ENCODE measurements at regions not wholly inside any gene's neighbourhood (a gene's known extent, or its start where the extent isn't known, plus 50 kb on each side); places are given as distances from the start of the nearest gene placed in this dataset.
A peak's percentile ranks its signal among the peaks of the same experiment; 100 is the strongest.

DNA sequence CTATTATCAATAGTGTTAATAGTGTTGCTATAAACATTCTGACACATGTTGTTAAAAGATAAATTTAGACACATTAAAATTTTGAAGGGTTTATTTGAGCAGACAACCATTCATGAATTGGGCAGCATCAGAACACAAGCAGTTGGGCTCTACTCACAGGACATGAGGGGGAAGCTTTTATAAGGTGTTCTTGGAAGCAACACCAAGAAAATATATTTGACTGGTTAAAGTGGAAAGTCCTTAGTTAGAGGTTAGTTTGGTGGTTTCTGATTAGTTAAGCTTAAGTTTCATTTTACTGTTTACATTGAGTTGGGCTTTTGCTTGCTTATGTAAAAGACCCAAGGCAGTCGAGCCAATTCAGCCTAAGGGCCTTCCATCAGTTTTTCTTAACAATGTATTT is 220.7 kb downstream of the CD47 start:
- no peaks in the 10 kb centered on the region for H3K27me3 ChIP-seq (replicated peaks in 2 of 5; ENCODE audit: control insufficient read depth in 4 of 5, insufficient read depth in 5 of 5, low read length in 4 of 5)
- no peak overlapping the region for H3K27ac ChIP-seq (ENCODE audit: insufficient read depth in 1 of 2, low read depth in 1 of 2, low read length in 2 of 2, poor library complexity in 1 of 2, severe bottlenecking in 2 of 2)
- H3K9me3 ChIP-seq (ENCODE audit: control extremely low read depth in 1 of 5, control insufficient read depth in 4 of 5, insufficient read depth in 2 of 5, low read depth in 1 of 5, low read length in 4 of 5), result no peaks in the 10 kb centered on the region
- H3K36me3 ChIP-seq (ENCODE audit: control insufficient read depth in 4 of 4, insufficient read depth in 4 of 4, low read length in 3 of 4), result no peaks in the 10 kb centered on the region
- no peaks in the 10 kb centered on the region for H3K4me1 ChIP-seq (ENCODE audit: control extremely low read depth in 1 of 4, control insufficient read depth in 4 of 4, insufficient read depth in 4 of 4, low read length in 3 of 4)
- WGBS (ENCODE audit: insufficient coverage), result no CpG with 5 or more reads among the region's 1 CpG
- no peak for DNase-seq
- ChIA-PET POLR2A (no interaction called here), CTCF (interaction anchor here (1.6 kb wide), 1 partner anchor 11 kb away, joined by 6 read pairs; no protein-coding TSS in a partner anchor)
- H3K4me3 ChIP-seq (ENCODE audit: control insufficient read depth in 1 of 7, extremely low read depth in 1 of 7, insufficient read depth in 4 of 7, low read depth in 2 of 7, low read length in 6 of 7), result no peak overlapping the region

DNA sequence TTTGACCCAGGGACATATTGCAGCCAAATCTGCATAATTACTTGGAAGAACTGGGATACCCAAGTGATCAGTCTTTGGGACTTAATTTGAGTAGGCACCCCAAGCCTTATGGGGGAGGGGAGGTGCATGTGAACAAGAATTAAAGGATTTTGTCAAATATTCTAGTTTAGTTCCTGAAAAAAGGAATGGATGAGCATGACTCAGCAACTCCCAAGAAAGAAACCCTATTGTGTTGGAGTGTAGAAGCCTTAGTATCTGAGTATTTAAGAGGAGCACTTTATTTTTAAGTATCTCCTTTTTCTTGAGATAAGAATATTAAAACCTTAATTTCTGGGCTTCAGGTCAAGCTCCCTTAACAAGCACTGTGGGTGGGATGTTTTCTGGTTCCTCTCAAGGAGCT is 222.4 kb downstream of the CD47 start:
- H3K36me3 ChIP-seq (ENCODE audit: control insufficient read depth in 4 of 4, insufficient read depth in 4 of 4, low read length in 3 of 4), result no peaks in the 10 kb centered on the region
- DNase-seq, result no peak
- no peaks in the 10 kb centered on the region for H3K4me1 ChIP-seq (ENCODE audit: control extremely low read depth in 1 of 4, control insufficient read depth in 4 of 4, insufficient read depth in 4 of 4, low read length in 3 of 4)
- no peak overlapping the region for H3K27ac ChIP-seq (ENCODE audit: insufficient read depth in 1 of 2, low read depth in 1 of 2, low read length in 2 of 2, poor library complexity in 1 of 2, severe bottlenecking in 2 of 2)
- ChIA-PET POLR2A (interaction anchor here (0.6 kb wide), 1 partner anchor 24 kb away, joined by 3 read pairs; no protein-coding TSS in a partner anchor), CTCF (interaction anchor here (0.8 to 1.0 kb wide), 2 partner anchors 12 to 14 kb away, joined by 4 read pairs; no protein-coding TSS in a partner anchor)
- H3K4me3 ChIP-seq (ENCODE audit: control insufficient read depth in 1 of 7, extremely low read depth in 1 of 7, insufficient read depth in 4 of 7, low read depth in 2 of 7, low read length in 6 of 7), result no peak overlapping the region
- no peaks in the 10 kb centered on the region for H3K27me3 ChIP-seq (replicated peaks in 2 of 5; ENCODE audit: control insufficient read depth in 4 of 5, insufficient read depth in 5 of 5, low read length in 4 of 5)
- no peaks in the 10 kb centered on the region for H3K9me3 ChIP-seq (ENCODE audit: control extremely low read depth in 1 of 5, control insufficient read depth in 4 of 5, insufficient read depth in 2 of 5, low read depth in 1 of 5, low read length in 4 of 5)

DNA sequence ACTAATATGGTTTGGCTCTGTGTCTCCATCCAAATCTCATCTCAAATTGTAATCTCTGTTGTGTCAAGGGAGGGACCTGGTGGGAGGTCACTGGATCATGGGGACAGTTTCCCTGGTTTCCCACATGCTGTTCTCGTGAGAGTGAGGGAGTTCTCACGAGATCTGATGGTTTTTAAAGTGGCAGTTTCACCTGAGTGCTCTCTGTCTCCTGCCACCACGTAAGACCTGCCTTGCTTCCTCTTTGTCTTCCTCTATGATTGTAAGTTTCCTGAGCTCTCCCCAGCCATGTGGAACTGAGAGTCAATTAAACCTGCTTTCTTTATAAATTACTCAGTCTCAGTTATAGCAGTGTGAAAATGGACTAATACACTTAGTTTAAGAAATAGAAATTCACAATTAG is 228.9 kb downstream of the CD47 start:
- CTCF ChIA-PET, result interaction anchor here (1.4 to 1.6 kb wide), 2 partner anchors 11 to 14 kb away, joined by 3 to 4 read pairs; no protein-coding TSS in a partner anchor
- no peak overlapping the region for H3K27ac ChIP-seq (ENCODE audit: insufficient read depth in 1 of 2, low read depth in 1 of 2, low read length in 2 of 2, poor library complexity in 1 of 2, severe bottlenecking in 2 of 2)
- no peaks in the 10 kb centered on the region for H3K4me1 ChIP-seq (ENCODE audit: control extremely low read depth in 1 of 4, control insufficient read depth in 4 of 4, insufficient read depth in 4 of 4, low read length in 3 of 4)
- DNase-seq, result peak in 2 of 3 donors; percentile 15 to 17
- 7% methylated on average over 3 of the region's 3 CpGs for WGBS (ENCODE audit: insufficient coverage)
- POLR2A ChIA-PET, result interaction anchor here (0.5 kb wide), 1 partner anchor 85 kb away, joined by 5 read pairs; no protein-coding TSS in a partner anchor
- H3K4me3 ChIP-seq (ENCODE audit: control insufficient read depth in 1 of 7, extremely low read depth in 1 of 7, insufficient read depth in 4 of 7, low read depth in 2 of 7, low read length in 6 of 7), result no peak overlapping the region
- no peaks in the 10 kb centered on the region for H3K9me3 ChIP-seq (ENCODE audit: control extremely low read depth in 1 of 5, control insufficient read depth in 4 of 5, insufficient read depth in 2 of 5, low read depth in 1 of 5, low read length in 4 of 5)
- H3K36me3 ChIP-seq (ENCODE audit: control insufficient read depth in 4 of 4, insufficient read depth in 4 of 4, low read length in 3 of 4), result no peaks in the 10 kb centered on the region
- H3K27me3 ChIP-seq (replicated peaks in 2 of 5; ENCODE audit: control insufficient read depth in 4 of 5, insufficient read depth in 5 of 5, low read length in 4 of 5), result no peaks in the 10 kb centered on the region

DNA sequence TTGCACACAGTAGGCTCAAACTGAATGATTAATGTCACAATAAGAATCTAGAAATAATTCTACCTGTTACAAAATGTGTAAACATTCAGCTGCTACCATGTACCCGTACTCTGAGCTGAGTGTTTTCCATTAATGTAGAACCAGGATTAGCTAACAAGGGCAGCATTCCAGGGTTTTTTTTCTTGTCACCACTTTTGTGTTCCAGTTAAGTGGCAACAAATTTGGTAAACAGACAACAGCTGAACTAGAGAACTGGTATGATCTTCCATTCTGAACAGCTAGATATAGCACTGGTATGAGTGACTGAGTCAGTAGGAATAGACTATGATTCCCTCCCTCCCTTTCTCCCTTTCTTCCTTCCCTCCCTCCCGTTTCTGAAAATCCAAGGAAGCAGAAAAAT is 229.4 kb downstream of the CD47 start:
- WGBS (ENCODE audit: insufficient coverage), result no CpG with 5 or more reads among the region's 2 CpGs
- no peaks in the 10 kb centered on the region for H3K9me3 ChIP-seq (ENCODE audit: control extremely low read depth in 1 of 5, control insufficient read depth in 4 of 5, insufficient read depth in 2 of 5, low read depth in 1 of 5, low read length in 4 of 5)
- ChIA-PET POLR2A (interaction anchor here (0.5 to 0.6 kb wide), 2 partner anchors 45 to 85 kb away, joined by 3 to 5 read pairs; no protein-coding TSS in a partner anchor), CTCF (interaction anchor here (0.7 to 1.6 kb wide), 3 partner anchors 11 to 13 kb away, joined by 3 to 4 read pairs (median 3); no protein-coding TSS in a partner anchor)
- H3K27me3 ChIP-seq (replicated peaks in 2 of 5; ENCODE audit: control insufficient read depth in 4 of 5, insufficient read depth in 5 of 5, low read length in 4 of 5), result no peaks in the 10 kb centered on the region
- DNase-seq, result no peak
- H3K4me1 ChIP-seq (ENCODE audit: control extremely low read depth in 1 of 4, control insufficient read depth in 4 of 4, insufficient read depth in 4 of 4, low read length in 3 of 4), result no peaks in the 10 kb centered on the region
- no peaks in the 10 kb centered on the region for H3K36me3 ChIP-seq (ENCODE audit: control insufficient read depth in 4 of 4, insufficient read depth in 4 of 4, low read length in 3 of 4)
- H3K4me3 ChIP-seq (ENCODE audit: control insufficient read depth in 1 of 7, extremely low read depth in 1 of 7, insufficient read depth in 4 of 7, low read depth in 2 of 7, low read length in 6 of 7), result no peak overlapping the region
- no peak overlapping the region for H3K27ac ChIP-seq (ENCODE audit: insufficient read depth in 1 of 2, low read depth in 1 of 2, low read length in 2 of 2, poor library complexity in 1 of 2, severe bottlenecking in 2 of 2)

All from common myeloid progenitor, CD34-positive (primary cell).